NB4 (cell line): ENCODE measurements at regions not wholly inside any gene's neighbourhood (a gene's known extent, or its start where the extent isn't known, plus 50 kb on each side); places are given as distances from the start of the nearest gene placed in this dataset.

Experiments
- DNase-seq: peaks from one replicate; pipeline ENCODE4 v3.0.0; 2010; ENCODE audit warnings: low read depth
- H3K4me3 ChIP-seq: one replicate; pipeline ENCODE4 v1.5.1; 2011; ENCODE audit warnings: mild to moderate bottlenecking, low read depth, low read length, moderate library complexity
- CTCF ChIP-seq: IDR thresholded peaks from one replicate; pipeline ENCODE4 v1.5.1; 2012; ENCODE audit warnings: low read depth, low read length
- MAX ChIP-seq: IDR thresholded peaks from 2 replicates; pipeline ENCODE4 v1.6.1; 2011; ENCODE audit warnings: low read depth, low read length
- MYC ChIP-seq: IDR thresholded peaks from 2 replicates; pipeline ENCODE4 v1.6.1; 2011; ENCODE audit warnings: low read depth, low read length
- POLR2A ChIP-seq: IDR thresholded peaks from 2 replicates; pipeline ENCODE4 v1.6.1; 2011; ENCODE audit warnings: mild to moderate bottlenecking; ENCODE audit not compliant: insufficient read length; ENCODE audit errors: extremely low read depth

DNA sequence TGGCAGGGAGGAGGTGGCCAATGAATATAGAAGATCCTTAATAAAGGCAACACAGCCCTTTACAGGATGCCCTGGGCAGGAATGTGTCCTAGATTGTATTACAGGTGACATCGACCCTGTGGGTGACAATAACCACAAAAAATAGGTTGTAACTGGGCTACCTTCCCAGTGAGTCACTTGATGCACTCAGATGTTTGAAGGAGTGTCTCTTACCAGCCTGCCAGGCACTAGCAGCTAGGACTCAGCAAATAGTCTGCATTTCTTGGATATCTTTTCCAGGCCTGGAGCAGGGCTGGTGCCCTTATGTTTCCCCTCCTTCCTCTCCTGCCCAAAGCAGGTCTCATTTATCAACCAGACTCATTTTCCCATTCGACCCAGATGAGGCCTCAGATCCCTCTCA lies 50.9 kb upstream of the TMEM164 start:
- DNase-seq: no peak
- TF ChIP-seq MAX (no peak), POLR2A (no peak), MYC (no peak), CTCF (no peak)
- H3K4me3 ChIP-seq: no peak overlapping the region

DNA sequence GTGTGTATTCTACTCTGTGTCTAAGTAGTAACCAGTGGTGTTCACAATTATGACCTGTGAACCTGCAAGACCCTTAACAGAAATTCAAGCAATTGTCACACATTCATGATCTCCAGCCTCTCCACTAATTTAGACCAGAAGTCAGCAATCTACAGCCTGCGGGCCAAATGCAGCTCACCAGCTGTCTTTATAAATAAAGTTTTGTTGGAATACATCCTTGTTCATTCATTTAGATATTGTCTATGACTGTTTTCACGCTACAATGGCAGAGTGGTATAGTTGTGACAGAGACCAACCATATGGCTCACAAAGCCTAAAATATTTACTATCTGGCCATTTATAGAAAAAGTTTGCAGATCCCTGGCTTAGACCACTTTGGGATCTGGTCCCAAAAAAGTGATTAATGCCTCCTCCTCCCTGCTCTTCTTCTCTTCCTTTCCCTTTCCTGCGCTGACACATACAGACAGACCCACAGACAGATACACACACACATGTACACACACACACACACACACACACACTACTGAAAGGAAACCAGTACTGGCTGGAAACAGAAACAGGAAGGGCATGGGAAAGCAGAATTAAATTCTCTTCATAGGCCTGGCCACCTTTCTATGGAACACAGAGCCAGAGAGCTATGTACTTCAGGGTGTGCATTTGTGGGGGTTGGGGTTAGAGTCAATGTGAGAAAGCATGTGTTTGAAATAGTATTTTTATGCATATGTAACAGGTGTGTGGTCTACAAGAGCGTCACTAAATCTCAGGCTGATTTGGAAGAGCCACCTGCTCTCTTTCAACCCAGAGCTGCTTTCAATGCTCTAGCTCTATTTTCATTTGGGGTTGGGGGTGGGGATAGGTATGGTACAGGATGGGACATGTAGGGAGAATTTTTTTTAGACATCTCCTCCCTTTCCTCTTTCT lies 49.7 kb upstream of the TMEM164 start:
- no peak for DNase-seq
- no peak overlapping the region for H3K4me3 ChIP-seq
- TF ChIP-seq CTCF: no peak
- TF ChIP-seq MYC: no peak
- TF ChIP-seq POLR2A: no peak
- TF ChIP-seq MAX: no peak
